WERI-Rb-1 (cell line): ENCODE measurements at regions not wholly inside any gene's neighbourhood (a gene's known extent, or its start where the extent isn't known, plus 50 kb on each side); places are given as distances from the start of the nearest gene placed in this dataset.

ENCODE experiments used
- DNase-seq: peaks from one replicate; pipeline ENCODE4 v3.0.0-alpha.2; 2020
- H3K27ac ChIP-seq: fragments of 250-450 bp; sonication (Bioruptor Pico); 2 replicates; pipeline ENCODE4 v1.5.1; 2020; ENCODE audit warnings: mild to moderate bottlenecking, moderate library complexity
- H3K27me3 ChIP-seq: fragments of 250-450 bp; sonication (Bioruptor Pico); 2 replicates; pipeline ENCODE4 v1.5.1; 2021; ENCODE audit warnings: mild to moderate bottlenecking, low read depth, moderate library complexity; ENCODE audit not compliant: insufficient read depth, severe bottlenecking
- H3K36me3 ChIP-seq: fragments of 250-450 bp; sonication (Bioruptor Pico); 2 replicates; pipeline ENCODE4 v1.5.1; 2020; ENCODE audit warnings: mild to moderate bottlenecking, moderate library complexity
- H3K4me3 ChIP-seq: 2 replicates; pipeline ENCODE4 v1.5.1; 2011; ENCODE audit warnings: low read depth, mild to moderate bottlenecking, control low read depth, low read length
- H3K9me3 ChIP-seq: fragments of 250-450 bp; sonication (Bioruptor Pico); 2 replicates; pipeline ENCODE4 v1.5.1; 2021; ENCODE audit warnings: mild to moderate bottlenecking, moderate library complexity; ENCODE audit not compliant: severe bottlenecking
- CTCF ChIP-seq: IDR thresholded peaks from 2 replicates; pipeline ENCODE4 v1.5.1; 2011; ENCODE audit warnings: low read depth, mild to moderate bottlenecking, control low read depth, inconsistent platforms, low read length

- no peaks in the 10 kb centered on the region for H3K27me3 ChIP-seq
- no peaks in the 10 kb centered on the region for H3K9me3 ChIP-seq
- TF ChIP-seq CTCF: no peak
- H3K27ac ChIP-seq: no peak overlapping the region
- H3K36me3 ChIP-seq: no peaks in the 10 kb centered on the region
- no peak overlapping the region for H3K4me3 ChIP-seq
- DNase-seq: no peak
These were observed 681.5 kb upstream of the EPHA5 start for GRCh38 chr4:66351761-66352160.

DNA sequence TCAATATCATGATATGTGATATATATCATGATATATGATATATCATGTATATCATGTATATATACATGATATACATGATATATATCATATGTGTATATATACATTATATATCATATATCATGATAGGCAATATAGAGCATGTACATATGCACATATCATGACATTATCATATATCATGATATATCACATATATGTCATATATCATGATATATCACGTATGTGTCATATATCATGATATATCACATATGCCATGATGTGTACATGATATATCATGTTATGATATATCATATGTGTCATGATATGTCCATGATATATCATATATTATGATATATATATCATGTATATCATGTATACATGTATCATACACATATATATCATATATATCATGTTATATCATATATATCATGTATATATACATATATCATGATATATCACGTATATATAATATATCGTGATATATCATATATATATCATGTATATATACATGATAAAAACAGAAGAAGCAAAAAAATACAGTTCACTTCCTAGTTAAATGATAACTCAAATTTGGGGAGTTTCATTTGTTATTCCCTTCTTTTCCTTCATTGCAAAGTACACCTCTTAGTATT, 670.1 kb upstream of the EPHA5 start:
- no peak overlapping the region for H3K4me3 ChIP-seq
- TF ChIP-seq CTCF: no peak
- H3K27ac ChIP-seq: no peak overlapping the region
- no peaks in the 10 kb centered on the region for H3K9me3 ChIP-seq
- H3K36me3 ChIP-seq: no peaks in the 10 kb centered on the region
- DNase-seq: no peak
- H3K27me3 ChIP-seq: no peaks in the 10 kb centered on the region

DNA sequence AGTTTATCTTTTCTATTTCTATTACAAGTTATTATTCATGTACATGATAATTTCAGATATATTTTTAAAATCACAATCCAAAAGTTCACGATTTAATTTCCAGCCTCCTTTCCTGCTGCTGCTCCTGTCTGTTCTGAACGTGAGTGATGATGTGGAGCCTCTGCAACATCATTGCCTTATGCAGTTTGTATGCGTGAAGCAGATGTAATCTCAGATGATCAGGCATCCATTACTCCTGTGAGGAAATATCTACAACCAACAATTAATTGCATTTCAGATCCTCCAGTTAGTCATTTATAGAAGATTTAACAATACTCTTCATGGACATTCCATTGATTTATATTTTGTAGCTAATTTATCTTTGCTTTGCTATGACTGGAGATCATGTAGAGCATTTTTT, 668.7 kb upstream of the EPHA5 start:
- no peak overlapping the region for H3K4me3 ChIP-seq
- no peak for TF ChIP-seq CTCF
- H3K27me3 ChIP-seq: no peaks in the 10 kb centered on the region
- H3K9me3 ChIP-seq: no peaks in the 10 kb centered on the region
- no peak overlapping the region for H3K27ac ChIP-seq
- no peak for DNase-seq
- no peaks in the 10 kb centered on the region for H3K36me3 ChIP-seq

DNA sequence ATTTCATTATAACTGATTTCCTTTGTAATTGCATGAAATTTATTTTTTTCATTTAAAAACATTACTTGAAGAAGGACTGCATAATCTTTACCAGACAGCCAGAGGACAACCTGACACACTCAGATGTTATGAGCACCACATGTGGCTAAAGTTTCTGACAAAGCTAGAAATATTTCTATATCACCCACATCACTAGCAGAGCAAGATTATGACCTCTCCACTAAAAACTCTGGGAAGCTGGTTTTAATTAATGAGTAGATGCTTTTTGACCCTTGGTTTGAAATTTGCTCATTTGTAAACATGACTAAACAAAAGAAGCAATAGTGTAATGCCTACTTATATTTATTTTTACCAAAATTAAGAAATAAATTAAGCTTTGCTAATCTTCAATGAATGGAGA, 661.5 kb upstream of the EPHA5 start:
- no peaks in the 10 kb centered on the region for H3K27me3 ChIP-seq
- no peak for DNase-seq
- TF ChIP-seq CTCF: no peak
- no peak overlapping the region for H3K4me3 ChIP-seq
- H3K36me3 ChIP-seq: no peaks in the 10 kb centered on the region
- no peak overlapping the region for H3K27ac ChIP-seq
- H3K9me3 ChIP-seq: no peaks in the 10 kb centered on the region

DNA sequence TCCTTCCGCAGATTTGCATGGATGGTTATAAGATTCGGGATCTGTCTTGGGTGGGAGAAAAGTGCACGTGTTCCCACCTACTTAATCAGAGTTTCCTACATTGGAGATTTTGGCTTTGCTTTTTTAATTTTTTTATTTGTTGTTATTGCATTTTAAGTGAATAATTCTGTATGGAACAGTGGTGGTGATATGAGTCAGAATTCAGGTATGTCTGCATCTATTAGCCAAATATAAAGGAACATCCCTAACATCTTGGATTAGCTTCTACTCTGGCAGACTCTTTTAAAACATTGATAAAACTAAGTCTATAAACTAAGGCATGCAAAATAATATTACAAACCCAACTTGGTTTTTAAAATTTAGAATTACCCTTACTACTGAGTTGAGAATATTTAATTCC, 659.8 kb upstream of the EPHA5 start:
- Histone ChIP-seq H3K27me3 (no peaks in the 10 kb centered on the region), H3K36me3 (no peaks in the 10 kb centered on the region), H3K27ac (no peak overlapping the region), H3K9me3 (no peaks in the 10 kb centered on the region), H3K4me3 (no peak overlapping the region)
- DNase-seq: no peak
- no peak for TF ChIP-seq CTCF
